ENCODE measurements at regions not wholly inside any gene's neighbourhood (a gene's known extent, or its start where the extent isn't known, plus 50 kb on each side); places are given as distances from the start of the nearest gene placed in this dataset.

GRCh38 chr3:180311242-180311641 lies 274.5 kb upstream of the PEX5L start:
- TF ChIP-seq EZH2 (IDR thresholded peaks at IDR 0.05; ENCODE audit: borderline replicate concordance, insufficient read depth, low read depth, low read length, poor library complexity, severe bottlenecking): no peak
- TF ChIP-seq, protein P1, sequence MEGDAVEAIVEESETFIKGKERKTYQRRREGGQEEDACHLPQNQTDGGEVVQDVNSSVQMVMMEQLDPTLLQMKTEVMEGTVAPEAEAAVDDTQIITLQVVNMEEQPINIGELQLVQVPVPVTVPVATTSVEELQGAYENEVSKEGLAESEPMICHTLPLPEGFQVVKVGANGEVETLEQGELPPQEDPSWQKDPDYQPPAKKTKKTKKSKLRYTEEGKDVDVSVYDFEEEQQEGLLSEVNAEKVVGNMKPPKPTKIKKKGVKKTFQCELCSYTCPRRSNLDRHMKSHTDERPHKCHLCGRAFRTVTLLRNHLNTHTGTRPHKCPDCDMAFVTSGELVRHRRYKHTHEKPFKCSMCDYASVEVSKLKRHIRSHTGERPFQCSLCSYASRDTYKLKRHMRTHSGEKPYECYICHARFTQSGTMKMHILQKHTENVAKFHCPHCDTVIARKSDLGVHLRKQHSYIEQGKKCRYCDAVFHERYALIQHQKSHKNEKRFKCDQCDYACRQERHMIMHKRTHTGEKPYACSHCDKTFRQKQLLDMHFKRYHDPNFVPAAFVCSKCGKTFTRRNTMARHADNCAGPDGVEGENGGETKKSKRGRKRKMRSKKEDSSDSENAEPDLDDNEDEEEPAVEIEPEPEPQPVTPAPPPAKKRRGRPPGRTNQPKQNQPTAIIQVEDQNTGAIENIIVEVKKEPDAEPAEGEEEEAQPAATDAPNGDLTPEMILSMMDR (IDR thresholded peaks at IDR 0.05): no peak
